Adrenal gland (tissue), 5 donors: ENCODE measurements at regions not wholly inside any gene's neighbourhood (a gene's known extent, or its start where the extent isn't known, plus 50 kb on each side); places are given as distances from the start of the nearest gene placed in this dataset.

Experiments
- CTCF ChIP-seq, 6 experiments: fragments of 450-650 bp in 4 of 6; fragments of 200-600 bp in 2 of 6; sonication (generic) in 1 of 6; IDR thresholded peaks; 1 replicate in 5 of 6; 2 replicates in 1 of 6; pipeline versions ENCODE4 v1.5.1 to v1.8.0; 2016 to 2021; ENCODE audit warnings: antibody characterized with exemption in 6 of 6, mild to moderate bottlenecking in 2 of 6, moderate library complexity in 1 of 6
- POLR2A ChIP-seq, 2 donors: fragments of 450-650 bp; IDR thresholded peaks; one replicate each; pipeline ENCODE4 v1.6.1; 2017; ENCODE audit warnings: antibody characterized with exemption in 2 of 2, mild to moderate bottlenecking in 2 of 2, moderate library complexity in 1 of 2
- donor health status: DM: no; HTN: no; CAD: no.

DNA sequence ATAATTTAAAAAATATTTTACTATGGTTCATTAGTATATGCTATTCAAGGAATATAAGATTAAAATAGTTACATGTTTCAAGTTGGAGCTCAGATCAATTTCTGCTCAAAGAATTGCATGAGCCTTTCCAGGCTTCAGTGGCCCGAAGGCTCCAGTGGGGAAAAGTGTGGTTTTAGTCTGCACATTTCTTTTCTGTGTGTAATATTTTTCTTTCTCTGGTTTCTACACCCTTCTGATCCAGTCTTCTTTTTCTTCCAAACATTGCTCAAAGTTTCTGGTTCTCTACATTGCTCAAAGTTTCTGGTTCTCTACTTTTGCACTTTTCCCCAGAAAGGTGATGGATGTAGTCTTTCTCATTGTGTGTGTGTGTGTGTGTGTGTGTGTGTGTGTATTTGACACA lies 64.7 kb upstream of the OXGR1 start:
- TF ChIP-seq CTCF (IDR thresholded peaks at IDR 0.05): no peak
- TF ChIP-seq POLR2A (IDR thresholded peaks at IDR 0.05): no peak
